Dendritic cell treated with granulocyte-macrophage colony-stimulating factor and Interleukin-4, amounts not matched to agents 40 ng/mL and 50 ng/mL, for 4 days (primary cell): ENCODE measurements at regions not wholly inside any gene's neighbourhood (a gene's known extent, or its start where the extent isn't known, plus 50 kb on each side); places are given as distances from the start of the nearest gene placed in this dataset.

Source experiments
- H3K27ac Mint-ChIP-seq: one replicate; pipeline ENCODE4 v1.8.0; 2022; ENCODE audit warnings: mild to moderate bottlenecking, mixed read lengths
- H3K27me3 Mint-ChIP-seq: one replicate; pipeline ENCODE4 v1.8.0; 2022; ENCODE audit warnings: mild to moderate bottlenecking, mixed read lengths
- H3K36me3 Mint-ChIP-seq: one replicate; pipeline ENCODE4 v1.8.0; 2022; ENCODE audit warnings: low read depth, mixed read lengths
- H3K4me1 Mint-ChIP-seq: one replicate; pipeline ENCODE4 v1.8.0; 2022; ENCODE audit warnings: low read depth, mixed read lengths
- H3K4me3 Mint-ChIP-seq: one replicate; pipeline ENCODE4 v1.8.0; 2022; ENCODE audit warnings: mild to moderate bottlenecking, moderate library complexity, mixed read lengths
- H3K9me3 Mint-ChIP-seq: one replicate; pipeline ENCODE4 v1.8.0; 2022; ENCODE audit warnings: mixed read lengths
- intact Hi-C: fragments of 100-400 bp; cut with micrococcal nuclease; formaldehyde crosslinking; loops from one replicate; pipeline ENCODE4 v1.15.0; 2022

DNA sequence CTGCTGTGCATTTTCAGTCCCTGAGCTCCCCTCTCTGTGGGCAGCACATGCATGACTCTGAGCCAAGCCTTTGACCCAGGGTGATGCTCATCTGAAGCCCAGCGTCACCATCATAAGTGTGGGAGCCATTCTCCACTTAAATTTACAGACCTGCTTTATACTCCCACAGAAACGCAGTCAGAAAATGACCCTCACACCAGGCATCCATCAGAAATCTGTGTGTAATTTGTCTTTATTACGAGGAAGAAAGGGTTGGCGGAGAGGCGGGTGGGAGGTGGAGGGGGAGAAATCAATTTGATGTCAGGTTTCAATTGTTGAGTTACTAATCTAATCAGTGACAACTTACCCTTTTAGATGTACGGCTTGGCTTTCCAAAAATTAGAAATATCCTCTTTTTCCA is 353.6 kb downstream of the MAFB start:
- H3K4me1 Mint-ChIP-seq = peaks cover 68% of the 10 kb centered on the region
- no peaks in the 10 kb centered on the region for H3K36me3 Mint-ChIP-seq

DNA sequence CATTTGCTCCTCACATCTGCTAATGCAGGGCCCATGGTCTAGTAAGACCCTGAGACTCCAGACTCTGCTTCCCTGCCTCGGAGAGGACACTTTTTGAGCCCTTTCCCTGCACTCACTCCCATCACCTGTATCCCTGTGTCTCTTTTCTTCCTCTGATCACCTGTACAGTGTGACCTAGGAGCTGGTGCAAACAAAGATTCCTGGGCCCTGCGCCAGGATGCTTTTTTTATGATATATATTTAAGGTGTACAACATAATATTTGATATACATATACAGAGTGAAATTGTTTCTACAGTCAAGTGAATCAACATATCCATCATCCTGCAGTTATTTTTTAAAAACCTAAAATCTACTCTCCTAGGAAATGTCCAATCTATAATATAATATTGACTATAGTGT is 355.4 kb downstream of the MAFB start:
- Mint-ChIP-seq H3K27me3 (peaks cover 8% of the 10 kb centered on the region), H3K9me3 (no peaks in the 10 kb centered on the region), H3K36me3 (no peaks in the 10 kb centered on the region), H3K27ac (no peak overlapping the region), H3K4me1 (peaks cover 65% of the 10 kb centered on the region), H3K4me3 (no peak overlapping the region)
- intact Hi-C loops = no loop called here

More for the DNA sequence above, 353.6 kb downstream of the MAFB start:
- Mint-ChIP-seq H3K27me3 (peaks cover 8% of the 10 kb centered on the region), H3K27ac (peak overlapping the region; percentile 64), H3K4me3 (no peak overlapping the region), H3K9me3 (no peaks in the 10 kb centered on the region)
- intact Hi-C loops = no loop called here

DNA sequence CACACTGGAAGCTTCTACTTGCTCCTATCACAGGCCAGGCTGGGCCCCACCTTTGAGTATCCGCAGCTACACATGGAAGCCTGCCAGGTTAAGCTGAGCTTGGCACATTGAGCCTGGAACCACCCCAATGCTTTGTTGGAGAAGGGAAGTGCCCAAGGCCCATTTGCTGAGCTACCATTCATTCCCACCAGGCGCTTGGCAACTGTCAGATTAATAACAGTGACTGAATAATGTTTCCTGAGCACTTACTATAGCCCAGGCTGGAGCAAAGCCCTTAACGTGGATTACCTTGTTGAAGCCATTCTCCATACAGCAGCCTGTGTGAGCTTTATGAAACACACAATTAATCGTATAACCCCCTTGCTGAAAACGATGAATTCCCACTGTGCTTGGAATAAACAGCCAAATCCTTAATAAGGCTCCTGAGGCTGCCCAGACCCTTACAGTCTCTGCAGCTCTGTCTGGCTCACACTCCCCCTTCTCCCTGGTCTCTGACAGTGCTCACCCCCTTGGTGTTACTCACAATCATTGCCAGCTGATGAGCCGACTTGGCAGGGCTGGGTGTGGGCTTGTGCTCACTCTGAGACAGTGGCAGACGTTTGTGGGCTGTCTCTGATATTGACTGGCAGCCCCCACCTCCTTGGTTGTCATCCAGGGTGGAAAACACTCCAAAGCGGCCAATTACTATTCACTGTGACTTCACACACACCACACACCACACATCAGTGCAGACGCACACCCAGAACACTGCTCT is 357.1 kb downstream of the MAFB start:
- Mint-ChIP-seq H3K4me3 (no peak overlapping the region), H3K4me1 (peaks cover 67% of the 10 kb centered on the region), H3K9me3 (no peaks in the 10 kb centered on the region), H3K27ac (peak overlapping the region; percentile 55), H3K27me3 (peaks cover 8% of the 10 kb centered on the region), H3K36me3 (no peaks in the 10 kb centered on the region)
- intact Hi-C loops = no loop called here

DNA sequence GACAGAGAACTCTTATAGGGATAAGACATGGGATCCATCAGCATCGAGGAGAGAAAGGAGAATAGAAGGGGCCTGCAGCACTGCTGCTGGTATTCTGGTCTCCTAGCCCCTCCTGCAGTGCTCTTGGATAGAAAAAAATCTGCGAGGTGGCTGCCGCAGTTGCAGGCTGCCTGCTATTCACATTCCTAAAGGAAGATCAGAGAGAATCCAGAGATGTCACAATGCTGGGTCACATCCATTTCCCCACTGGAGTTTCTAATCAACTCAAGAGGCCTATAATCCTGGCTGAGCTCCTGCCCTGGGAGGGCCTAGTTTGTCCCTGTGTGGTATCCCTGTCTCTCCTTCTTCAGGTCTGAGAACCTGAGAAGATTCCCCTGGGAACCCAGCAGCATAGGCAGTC is 357.8 kb downstream of the MAFB start:
- no peaks in the 10 kb centered on the region for H3K9me3 Mint-ChIP-seq
- intact Hi-C loops = no loop called here
- H3K27ac Mint-ChIP-seq = peak overlapping the region; percentile 13
- no peaks in the 10 kb centered on the region for H3K36me3 Mint-ChIP-seq
- no peak overlapping the region for H3K4me3 Mint-ChIP-seq
- H3K4me1 Mint-ChIP-seq = peaks cover 72% of the 10 kb centered on the region
- peaks cover 8% of the 10 kb centered on the region for H3K27me3 Mint-ChIP-seq

DNA sequence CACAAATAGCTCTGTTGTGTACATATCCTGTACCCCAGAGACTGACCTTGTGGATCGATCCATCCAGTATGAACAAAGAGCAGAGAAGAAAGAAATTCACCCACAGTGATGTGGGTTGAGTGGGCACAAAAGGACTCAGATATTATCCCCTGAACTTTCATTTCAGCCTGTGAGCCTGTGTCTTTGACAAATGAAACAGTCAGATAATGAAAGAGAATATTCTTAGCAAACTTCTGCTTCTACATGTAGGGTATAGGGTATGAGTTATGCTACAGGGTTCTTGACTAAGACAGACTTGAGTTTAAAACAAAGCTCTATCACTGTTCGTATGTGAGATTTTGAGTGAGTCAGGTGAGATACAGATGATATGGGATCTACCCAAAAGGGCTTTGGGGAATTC is 359.7 kb downstream of the MAFB start:
- Mint-ChIP-seq H3K36me3 (no peaks in the 10 kb centered on the region), H3K27me3 (peaks cover 7% of the 10 kb centered on the region), H3K4me3 (no peak overlapping the region), H3K9me3 (no peaks in the 10 kb centered on the region), H3K4me1 (peaks cover 72% of the 10 kb centered on the region), H3K27ac (peak overlapping the region; percentile 86)
- intact Hi-C loops = loop anchor here (10.0 kb wide), 1 partner anchor 45 kb away; no protein-coding TSS in a partner anchor

DNA sequence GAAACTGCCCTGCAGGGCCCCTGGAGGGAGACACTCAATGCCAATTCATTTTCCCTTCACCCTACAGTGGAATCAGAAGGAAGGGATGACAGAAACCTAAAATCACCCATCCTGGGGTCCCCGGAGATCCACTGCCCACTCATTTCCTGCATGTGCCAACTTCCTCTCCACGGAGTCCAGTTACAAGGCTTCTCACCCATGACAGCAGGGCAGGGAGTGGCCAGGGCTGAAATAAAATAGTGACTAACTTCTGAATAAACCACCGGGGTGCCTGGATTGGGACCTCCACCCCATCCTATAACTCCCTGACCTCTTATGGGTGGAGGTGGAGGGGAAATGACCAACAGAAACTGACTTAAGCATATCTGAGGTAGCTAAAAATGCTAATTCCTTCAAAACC is 362.3 kb downstream of the MAFB start:
- Mint-ChIP-seq H3K36me3 (no peaks in the 10 kb centered on the region), H3K9me3 (no peaks in the 10 kb centered on the region), H3K4me1 (peaks cover 80% of the 10 kb centered on the region), H3K27me3 (no peaks in the 10 kb centered on the region), H3K27ac (peak overlapping the region; percentile 86), H3K4me3 (no peak overlapping the region)
- intact Hi-C loops = loop anchor here (10.0 kb wide), 1 partner anchor 48 kb away; no protein-coding TSS in a partner anchor

DNA sequence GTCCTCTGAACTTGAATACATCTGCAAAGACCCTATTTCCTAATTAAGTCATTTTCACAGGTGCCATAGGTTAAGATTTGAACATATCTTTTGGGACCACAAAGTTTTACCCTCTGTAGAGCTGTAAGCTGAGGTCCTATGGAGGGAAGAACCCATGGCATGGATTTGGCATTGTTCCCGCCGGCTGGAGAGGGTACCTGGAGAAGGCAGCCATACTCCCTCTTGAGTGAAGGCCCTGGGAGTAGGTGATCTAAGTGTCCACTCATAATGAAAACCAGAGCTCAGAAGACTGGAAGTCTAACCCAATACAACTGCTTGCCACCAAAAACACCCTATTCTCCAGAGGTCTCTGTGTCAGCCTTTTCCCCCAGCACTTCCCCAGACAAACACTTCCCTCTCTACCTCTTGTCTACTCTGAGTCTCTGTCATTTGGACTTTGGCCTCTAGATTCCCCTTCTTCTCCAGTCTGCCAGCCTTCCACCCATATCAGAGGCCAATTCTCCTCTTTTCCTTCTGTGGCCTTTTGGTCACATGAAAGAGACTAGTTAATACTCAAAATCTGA is 363.9 kb downstream of the MAFB start:
- Mint-ChIP-seq H3K27ac (peak overlapping the region; percentile 85), H3K27me3 (no peaks in the 10 kb centered on the region)

DNA sequence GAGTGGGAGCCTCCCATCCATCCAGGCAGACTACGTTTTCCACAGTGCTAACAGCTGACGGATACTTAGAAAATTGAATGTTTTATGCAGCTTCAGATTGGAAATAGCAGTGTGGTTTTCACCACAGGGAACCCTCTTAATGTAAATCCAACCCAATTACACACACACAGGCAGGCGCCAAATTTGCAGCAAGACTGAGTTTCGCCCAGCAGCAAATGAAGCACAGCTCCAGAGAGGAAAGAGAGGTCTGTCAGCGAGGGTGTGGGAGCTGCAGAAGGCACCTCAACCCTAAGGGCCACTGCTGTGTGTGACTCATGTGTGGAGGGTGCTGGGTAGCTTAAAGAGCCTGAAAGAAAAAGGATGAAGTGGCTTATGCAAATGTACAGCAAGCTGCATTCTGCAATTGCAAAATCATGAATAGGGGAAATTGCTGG is 365.7 kb downstream of the MAFB start:
- Mint-ChIP-seq H3K27ac (peak overlapping the region; percentile 85), H3K4me3 (no peak overlapping the region), H3K4me1 (peaks cover 64% of the 10 kb centered on the region), H3K9me3 (peaks cover 8% of the 10 kb centered on the region), H3K27me3 (no peaks in the 10 kb centered on the region), H3K36me3 (no peaks in the 10 kb centered on the region)
- intact Hi-C loops = loop anchor here (10.0 kb wide), 1 partner anchor 51 kb away; no protein-coding TSS in a partner anchor

More for the DNA sequence above, 363.9 kb downstream of the MAFB start:
- no peaks in the 10 kb centered on the region for H3K36me3 Mint-ChIP-seq
- H3K9me3 Mint-ChIP-seq = no peaks in the 10 kb centered on the region
- peaks cover 81% of the 10 kb centered on the region for H3K4me1 Mint-ChIP-seq
- no peak overlapping the region for H3K4me3 Mint-ChIP-seq
- intact Hi-C loops = loop anchor here (10.0 kb wide), 1 partner anchor 50 kb away; no protein-coding TSS in a partner anchor

DNA sequence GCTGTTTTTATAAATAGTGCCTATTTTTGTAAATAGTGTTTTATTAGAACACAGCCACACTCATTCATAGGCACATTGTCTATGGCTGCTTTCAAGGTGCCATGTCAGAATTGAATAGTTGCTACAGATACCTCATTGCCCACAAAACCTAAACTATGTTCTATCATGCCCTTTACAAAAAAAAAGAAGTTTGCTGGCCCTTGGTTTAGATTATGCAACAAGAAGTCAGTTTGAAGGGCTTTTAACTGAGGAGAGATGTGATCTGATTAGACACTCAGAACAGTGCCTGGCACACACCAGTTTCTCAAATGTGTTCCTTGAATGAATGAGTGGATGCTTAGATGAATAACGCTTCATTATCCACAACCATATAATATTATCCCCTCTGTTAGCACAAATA is 366.1 kb downstream of the MAFB start:
- intact Hi-C loops = loop anchor here (10.0 kb wide), 1 partner anchor 52 kb away; no protein-coding TSS in a partner anchor

DNA sequence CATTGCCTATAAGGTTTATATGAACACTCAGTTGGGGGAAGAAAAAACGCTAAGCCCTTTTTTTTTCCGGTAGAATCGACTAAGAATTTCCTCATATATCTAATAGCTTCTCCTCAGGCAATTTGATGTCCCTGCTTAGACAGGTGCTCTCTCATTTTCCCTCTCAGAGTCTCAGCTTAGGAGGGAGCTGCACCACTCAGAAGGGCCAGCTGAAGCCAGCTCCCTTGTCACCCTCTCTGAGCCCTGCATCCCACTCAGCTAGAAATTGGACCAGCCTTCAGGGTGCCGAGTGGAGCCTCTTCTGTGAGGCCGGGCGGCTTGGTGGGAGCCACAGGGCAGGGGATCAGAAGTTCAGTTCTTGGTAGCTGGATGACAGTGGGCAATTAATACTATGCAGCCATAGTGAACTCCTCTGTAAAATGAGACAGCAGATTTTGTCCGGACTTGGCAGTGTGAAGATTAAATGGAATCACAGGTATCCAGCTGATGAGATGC is 368.5 kb downstream of the MAFB start:
- Mint-ChIP-seq H3K9me3 (peaks cover 8% of the 10 kb centered on the region), H3K27ac (no peak overlapping the region), H3K27me3 (peaks cover 11% of the 10 kb centered on the region), H3K4me3 (no peak overlapping the region), H3K36me3 (no peaks in the 10 kb centered on the region), H3K4me1 (peaks cover 56% of the 10 kb centered on the region)
- intact Hi-C loops = loop anchor here (10.0 kb wide), 1 partner anchor 54 kb away; no protein-coding TSS in a partner anchor

More for the DNA sequence above, 366.1 kb downstream of the MAFB start:
- no peak overlapping the region for H3K4me3 Mint-ChIP-seq
- peak overlapping the region; percentile 85 for H3K27ac Mint-ChIP-seq
- no peaks in the 10 kb centered on the region for H3K36me3 Mint-ChIP-seq
- H3K9me3 Mint-ChIP-seq = peaks cover 8% of the 10 kb centered on the region
- H3K27me3 Mint-ChIP-seq = no peaks in the 10 kb centered on the region
- peaks cover 59% of the 10 kb centered on the region for H3K4me1 Mint-ChIP-seq

DNA sequence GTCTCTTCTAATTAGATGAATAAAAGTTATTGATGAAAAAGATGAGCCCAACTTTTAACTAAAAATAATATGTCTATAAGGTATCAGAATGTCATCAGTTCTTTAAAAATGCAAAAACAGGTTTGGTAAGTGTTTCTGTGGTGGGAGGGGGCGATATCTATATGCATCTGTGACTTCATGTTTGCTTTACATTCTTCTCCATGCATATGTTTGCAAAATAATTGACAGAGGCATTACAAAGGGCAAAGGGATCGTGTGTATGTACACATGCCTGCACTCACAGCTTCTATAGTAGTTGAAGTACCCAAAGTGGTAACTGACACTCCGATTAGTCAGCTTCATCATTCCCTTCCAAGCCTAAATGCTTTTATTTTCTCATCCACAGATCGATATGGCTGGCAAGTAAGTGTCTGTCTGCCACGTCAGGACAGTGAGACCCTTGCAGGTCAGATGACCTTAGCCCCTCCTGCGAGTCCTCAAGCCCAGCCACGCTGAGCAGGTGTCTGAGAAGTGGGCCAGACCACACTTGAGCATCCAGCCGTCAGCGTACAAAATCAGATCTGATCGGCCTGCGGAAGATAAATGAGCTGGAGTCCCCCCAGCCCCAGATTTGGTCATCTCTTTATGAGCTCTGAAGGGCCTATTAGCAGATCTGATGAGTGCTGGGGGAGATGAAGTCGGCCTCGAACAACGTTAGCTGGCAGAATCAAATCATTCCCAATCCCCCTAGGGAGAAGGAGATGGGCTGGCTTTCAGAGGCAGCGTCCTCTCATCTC is 369.1 kb downstream of the MAFB start:
- no peak overlapping the region for H3K4me3 Mint-ChIP-seq
- peaks cover 8% of the 10 kb centered on the region for H3K9me3 Mint-ChIP-seq
- H3K27me3 Mint-ChIP-seq = peaks cover 11% of the 10 kb centered on the region
- peaks cover 49% of the 10 kb centered on the region for H3K4me1 Mint-ChIP-seq
- intact Hi-C loops = loop anchor here (10.0 kb wide), 1 partner anchor 55 kb away; no protein-coding TSS in a partner anchor
- no peaks in the 10 kb centered on the region for H3K36me3 Mint-ChIP-seq
- H3K27ac Mint-ChIP-seq = no peak overlapping the region

DNA sequence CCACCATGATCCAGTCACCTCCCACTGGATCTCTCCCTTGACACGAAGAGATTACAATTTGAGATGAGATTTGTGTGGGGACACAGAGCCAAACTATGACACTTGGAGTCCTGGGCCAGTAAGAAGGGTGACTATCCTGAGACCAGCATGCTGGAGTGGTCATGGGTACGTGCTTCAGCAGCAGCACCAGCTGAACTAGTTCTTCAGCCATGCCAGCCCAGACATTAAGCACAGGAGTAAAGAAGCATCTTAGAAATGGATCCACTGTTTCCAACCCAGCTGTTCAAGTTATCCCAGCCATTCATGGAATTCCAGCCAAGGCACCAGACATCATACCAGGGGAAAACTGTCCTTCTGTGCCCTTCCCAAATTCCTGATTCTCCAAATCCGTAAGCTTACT is 370.0 kb downstream of the MAFB start:
- no peaks in the 10 kb centered on the region for H3K36me3 Mint-ChIP-seq

DNA sequence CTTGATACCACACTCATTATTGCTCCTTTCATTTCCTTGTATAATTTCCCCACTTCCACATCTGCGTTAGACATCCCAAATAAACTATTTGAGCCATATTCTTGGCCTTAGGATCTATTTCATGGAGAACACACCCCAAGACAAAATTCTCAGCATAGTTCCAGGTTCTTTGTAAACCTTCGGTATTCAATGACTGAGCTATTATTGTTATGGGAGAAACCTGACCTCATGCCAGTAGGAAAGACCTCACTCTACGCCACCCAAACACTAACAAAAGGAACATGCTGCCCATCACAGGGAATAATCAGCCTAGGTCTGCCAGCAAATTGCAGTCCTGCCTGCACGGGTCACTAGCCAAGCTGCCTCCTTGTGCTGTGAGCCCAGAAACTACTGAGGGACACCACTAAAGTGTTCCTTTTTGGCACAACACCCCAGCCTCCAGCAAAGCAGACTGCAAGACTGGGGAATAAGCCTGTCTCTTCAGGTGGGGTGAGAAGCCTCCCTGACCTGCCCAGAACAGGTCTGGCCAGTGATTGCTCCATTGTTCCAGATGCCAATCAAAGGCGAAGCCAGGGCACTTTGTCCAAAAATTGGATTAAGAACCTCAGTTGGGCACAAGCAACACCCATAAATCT is 371.8 kb downstream of the MAFB start:
- Mint-ChIP-seq H3K9me3 (peaks cover 8% of the 10 kb centered on the region), H3K4me3 (no peak overlapping the region), H3K4me1 (peaks cover 31% of the 10 kb centered on the region), H3K27me3 (peaks cover 22% of the 10 kb centered on the region), H3K36me3 (no peaks in the 10 kb centered on the region), H3K27ac (no peak overlapping the region)
- intact Hi-C loops = no loop called here

More for the DNA sequence above, 370.0 kb downstream of the MAFB start:
- intact Hi-C loops = no loop called here
- Mint-ChIP-seq H3K4me3 (no peak overlapping the region), H3K4me1 (peaks cover 42% of the 10 kb centered on the region), H3K9me3 (peaks cover 8% of the 10 kb centered on the region), H3K27me3 (peaks cover 18% of the 10 kb centered on the region), H3K27ac (no peak overlapping the region)
